H9 (cell line): ENCODE measurements at regions not wholly inside any gene's neighbourhood (a gene's known extent, or its start where the extent isn't known, plus 50 kb on each side); places are given as distances from the start of the nearest gene placed in this dataset.

Experiments
- DNase-seq: peaks from one replicate; pipeline ENCODE4 v3.0.0-alpha.2; 2017
- H2AFZ ChIP-seq: one replicate; pipeline ENCODE4 v1.6.1; 2013; ENCODE audit warnings: mild to moderate bottlenecking, low read length, control low read depth, moderate library complexity
- H2AK5ac ChIP-seq: 2 replicates; pipeline ENCODE4 v1.6.1; 2013; ENCODE audit warnings: low read length, control low read depth, mixed read lengths; ENCODE audit not compliant: insufficient read length
- H2BK120ac ChIP-seq: one replicate; pipeline ENCODE4 v1.6.1; 2013; ENCODE audit warnings: low read depth, mild to moderate bottlenecking, low read length, control low read depth, inconsistent platforms; ENCODE audit not compliant: poor library complexity, severe bottlenecking
- H2BK12ac ChIP-seq: 2 replicates; pipeline ENCODE4 v1.6.1; 2013; ENCODE audit warnings: low read length, control low read depth, mixed read lengths, low read depth; ENCODE audit not compliant: insufficient read length
- H2BK15ac ChIP-seq: 2 replicates; pipeline ENCODE4 v1.6.1; 2013; ENCODE audit warnings: low read depth, low read length, control low read depth
- H2BK20ac ChIP-seq: one replicate; pipeline ENCODE4 v1.6.1; 2013; ENCODE audit warnings: low read depth, mild to moderate bottlenecking, low read length, control low read depth, inconsistent platforms; ENCODE audit not compliant: poor library complexity, severe bottlenecking
- H2BK5ac ChIP-seq: 2 replicates; pipeline ENCODE4 v1.6.1; 2013; ENCODE audit warnings: low read length, control low read depth, mixed read lengths; ENCODE audit not compliant: insufficient read length
- H3K14ac ChIP-seq: 2 replicates; pipeline ENCODE4 v1.6.1; 2013; ENCODE audit warnings: low read length, control low read depth; ENCODE audit not compliant: insufficient read depth
- H3K18ac ChIP-seq: 2 replicates; pipeline ENCODE4 v1.6.1; 2013; ENCODE audit warnings: low read depth, mild to moderate bottlenecking, mixed read lengths, low read length, control low read depth; ENCODE audit not compliant: insufficient read length
- H3K23ac ChIP-seq: 2 replicates; pipeline ENCODE4 v1.6.1; 2013; ENCODE audit warnings: low read length, control low read depth, mixed read lengths, low read depth; ENCODE audit not compliant: insufficient read length
- H3K23me2 ChIP-seq: 2 replicates; pipeline ENCODE4 v1.6.1; 2013; ENCODE audit warnings: low read depth, mild to moderate bottlenecking, mixed read lengths, low read length, control low read depth; ENCODE audit not compliant: insufficient read length, poor library complexity, severe bottlenecking
- H3K27ac ChIP-seq: 2 replicates; pipeline ENCODE4 v1.5.1; 2013; ENCODE audit warnings: low read length, control low read depth, mixed read lengths, low read depth; ENCODE audit not compliant: insufficient read length
- H3K27me3 ChIP-seq: 2 replicates; pipeline ENCODE4 v1.6.1; 2013; ENCODE audit warnings: low read length, control low read depth, inconsistent platforms; ENCODE audit not compliant: insufficient read depth
- H3K4ac ChIP-seq: 2 replicates; pipeline ENCODE4 v1.6.1; 2013; ENCODE audit warnings: low read depth, mild to moderate bottlenecking, control low read depth, inconsistent platforms, low read length, moderate library complexity
- H3K4me1 ChIP-seq: 2 replicates; pipeline ENCODE4 v1.6.1; 2013; ENCODE audit warnings: low read length, control low read depth, inconsistent platforms; ENCODE audit not compliant: insufficient read depth
- H3K4me2 ChIP-seq: 2 replicates; pipeline ENCODE4 v1.6.1; 2013; ENCODE audit warnings: low read length, control low read depth, mixed read lengths; ENCODE audit not compliant: insufficient read length, insufficient read depth
- H3K56ac ChIP-seq: 2 replicates; pipeline ENCODE4 v1.6.1; 2013; ENCODE audit warnings: low read depth, mild to moderate bottlenecking, mixed read lengths, low read length, control low read depth; ENCODE audit not compliant: insufficient read length
- H3K79me1 ChIP-seq: 2 replicates; pipeline ENCODE4 v1.6.1; 2013; ENCODE audit warnings: low read depth, mild to moderate bottlenecking, moderate library complexity, low read length, control low read depth, inconsistent platforms; ENCODE audit not compliant: insufficient read depth, poor library complexity, severe bottlenecking
- H3K79me2 ChIP-seq: 2 replicates; pipeline ENCODE4 v1.6.1; 2013; ENCODE audit warnings: low read length, control low read depth, inconsistent platforms; ENCODE audit not compliant: insufficient read depth
- H3K9ac ChIP-seq: 2 replicates; pipeline ENCODE4 v1.6.1; 2013; ENCODE audit warnings: low read length, control low read depth, mixed read lengths; ENCODE audit not compliant: insufficient read length; ENCODE audit errors: extremely low read depth
- H3K9me3 ChIP-seq: one replicate; pipeline ENCODE4 v1.6.1; 2013; ENCODE audit warnings: low read depth, low read length, inconsistent platforms; ENCODE audit not compliant: control insufficient read depth
- H3T11ph ChIP-seq: one replicate; pipeline ENCODE4 v1.6.1; 2013; ENCODE audit warnings: mild to moderate bottlenecking, low read length, control low read depth, inconsistent platforms
- H4K20me1 ChIP-seq: one replicate; pipeline ENCODE4 v1.6.1; 2013; ENCODE audit not compliant: control insufficient read depth, insufficient read length, insufficient read depth
- H4K5ac ChIP-seq: 2 replicates; pipeline ENCODE4 v1.6.1; 2013; ENCODE audit warnings: low read depth, mild to moderate bottlenecking, mixed read lengths, low read length, control low read depth; ENCODE audit not compliant: insufficient read length
- H4K8ac ChIP-seq: replicated peaks from 2 replicates; pipeline ENCODE4 v1.6.1; 2013; ENCODE audit warnings: low read length, control low read depth, mixed read lengths, low read depth; ENCODE audit not compliant: insufficient read length
- H4K91ac ChIP-seq: 2 replicates; pipeline ENCODE4 v1.6.1; 2013; ENCODE audit warnings: low read depth, mild to moderate bottlenecking, moderate library complexity, mixed read lengths, low read length, control low read depth; ENCODE audit not compliant: insufficient read length
- H3K27ac Mint-ChIP-seq, 3 experiments: 2 replicates in 2 of 3; 3 replicates in 1 of 3; pipeline ENCODE4 v1.8.0; 2020 to 2021; ENCODE audit warnings: mixed read lengths in 3 of 3, mild to moderate bottlenecking in 1 of 3, moderate library complexity in 1 of 3
- H3K27me3 Mint-ChIP-seq: 2 replicates; pipeline ENCODE4 v1.8.0; 2021; ENCODE audit warnings: low read depth, mild to moderate bottlenecking, moderate library complexity, mixed read lengths
- H3K36me3 Mint-ChIP-seq, 3 experiments: 2 replicates in 2 of 3; 3 replicates in 1 of 3; pipeline ENCODE4 v1.8.0; 2020 to 2021; ENCODE audit warnings: low read depth in 3 of 3, mixed read lengths in 3 of 3; ENCODE audit not compliant: insufficient read depth in 1 of 3
- H3K4me1 Mint-ChIP-seq, 2 experiments: 2 replicates each; pipeline ENCODE4 v1.8.0; 2020; ENCODE audit warnings: mixed read lengths in 2 of 2
- H3K4me3 Mint-ChIP-seq, 2 experiments: 2 replicates in 1 of 2; 3 replicates in 1 of 2; pipeline ENCODE4 v1.8.0; 2020 to 2021; ENCODE audit warnings: mild to moderate bottlenecking in 2 of 2, mixed read lengths in 2 of 2, moderate library complexity in 1 of 2
- H3K9me3 Mint-ChIP-seq, 2 experiments: 2 replicates in 1 of 2; 3 replicates in 1 of 2; pipeline ENCODE4 v1.8.0; 2020; ENCODE audit warnings: mild to moderate bottlenecking in 2 of 2, mixed read lengths in 2 of 2, moderate library complexity in 1 of 2
- CTCF ChIP-seq: fragments of 200-600 bp; sonication (generic); conservative IDR thresholded peaks from 3 replicates; pipeline ENCODE4 v1.8.0; 2021; ENCODE audit warnings: antibody characterized with exemption, mild to moderate bottlenecking

- no peak overlapping the region for H2BK5ac ChIP-seq
- Mint-ChIP-seq H3K27ac (no peak overlapping the region), H3K36me3 (peaks cover 12 to 33% (median 18%) of the 10 kb centered on the region in 3 experiments), H3K4me1 (peaks cover 4% of the 10 kb centered on the region in 2 experiments), H3K9me3 (peaks cover 34 to 36% of the 10 kb centered on the region in 2 experiments), H3K27me3 (no peaks in the 10 kb centered on the region), H3K4me3 (no peak overlapping the region)
- no peak overlapping the region for H4K8ac ChIP-seq
- H3K79me2 ChIP-seq, result no peaks in the 10 kb centered on the region
- H2BK120ac ChIP-seq, result no peak overlapping the region
- H3K4me1 ChIP-seq, result no peaks in the 10 kb centered on the region
- H4K20me1 ChIP-seq, result no peaks in the 10 kb centered on the region
- H2BK12ac ChIP-seq, result no peak overlapping the region
- no peak overlapping the region for H2AFZ ChIP-seq
- H3K18ac ChIP-seq, result no peak overlapping the region
- no peak overlapping the region for H3K27ac ChIP-seq
- no peak overlapping the region for H3K4ac ChIP-seq
- DNase-seq, result no peak
- TF ChIP-seq CTCF, result no peak
- H3K9me3 ChIP-seq, result peaks cover 6% of the 10 kb centered on the region
- no peak overlapping the region for H4K91ac ChIP-seq
- no peak overlapping the region for H3K9ac ChIP-seq
- no peak overlapping the region for H4K5ac ChIP-seq
- H3K14ac ChIP-seq, result no peak overlapping the region
- no peaks in the 10 kb centered on the region for H3K79me1 ChIP-seq
- H3K23me2 ChIP-seq, result no peaks in the 10 kb centered on the region
- H3K23ac ChIP-seq, result no peak overlapping the region
- H2BK20ac ChIP-seq, result no peak overlapping the region
- no peak overlapping the region for H3K4me2 ChIP-seq
- no peak overlapping the region for H3K56ac ChIP-seq
- H3K27me3 ChIP-seq, result no peaks in the 10 kb centered on the region
- H2AK5ac ChIP-seq, result no peak overlapping the region
- no peak overlapping the region for H2BK15ac ChIP-seq
- H3T11ph ChIP-seq, result no peak overlapping the region
Observed at GRCh38 chr1:208722592-208722991, 478.4 kb upstream of the PLXNA2 start.
